Nephron progenitor cell (in vitro differentiated cells): ENCODE measurements at regions not wholly inside any gene's neighbourhood (a gene's known extent, or its start where the extent isn't known, plus 50 kb on each side); places are given as distances from the start of the nearest gene placed in this dataset.
"Not testable (repeated sequence)": the region's sequence is repeated elsewhere in the genome, so short reads cannot be mapped to it uniquely, and the experiment has no call there.

Experiments
- DNase-seq: peaks from one replicate; pipeline ENCODE4 v3.0.0; 2021
- H3K27ac Mint-ChIP-seq: 2 replicates; pipeline ENCODE4 v1.8.0; 2021; ENCODE audit warnings: mild to moderate bottlenecking, moderate library complexity, mixed read lengths
- H3K27me3 Mint-ChIP-seq: 2 replicates; pipeline ENCODE4 v1.8.0; 2021; ENCODE audit warnings: mild to moderate bottlenecking, low read depth, mixed read lengths; ENCODE audit not compliant: poor library complexity
- H3K36me3 Mint-ChIP-seq: 2 replicates; pipeline ENCODE4 v1.8.0; 2021; ENCODE audit warnings: low read depth, mixed read lengths
- H3K4me1 Mint-ChIP-seq: 2 replicates; pipeline ENCODE4 v1.8.0; 2021; ENCODE audit warnings: mixed read lengths
- H3K4me3 Mint-ChIP-seq: 2 replicates; pipeline ENCODE4 v1.8.0; 2021; ENCODE audit warnings: mild to moderate bottlenecking, moderate library complexity, mixed read lengths
- H3K9me3 Mint-ChIP-seq: 2 replicates; pipeline ENCODE4 v1.8.0; 2021; ENCODE audit warnings: mild to moderate bottlenecking, moderate library complexity, mixed read lengths
- TF ChIP-seq, protein P1 (sequence below): fragments of 200-600 bp; sonication (generic); IDR thresholded peaks from 2 replicates; pipeline ENCODE4 v1.5.0; 2021; ENCODE audit warnings: antibody characterized with exemption

DNA sequence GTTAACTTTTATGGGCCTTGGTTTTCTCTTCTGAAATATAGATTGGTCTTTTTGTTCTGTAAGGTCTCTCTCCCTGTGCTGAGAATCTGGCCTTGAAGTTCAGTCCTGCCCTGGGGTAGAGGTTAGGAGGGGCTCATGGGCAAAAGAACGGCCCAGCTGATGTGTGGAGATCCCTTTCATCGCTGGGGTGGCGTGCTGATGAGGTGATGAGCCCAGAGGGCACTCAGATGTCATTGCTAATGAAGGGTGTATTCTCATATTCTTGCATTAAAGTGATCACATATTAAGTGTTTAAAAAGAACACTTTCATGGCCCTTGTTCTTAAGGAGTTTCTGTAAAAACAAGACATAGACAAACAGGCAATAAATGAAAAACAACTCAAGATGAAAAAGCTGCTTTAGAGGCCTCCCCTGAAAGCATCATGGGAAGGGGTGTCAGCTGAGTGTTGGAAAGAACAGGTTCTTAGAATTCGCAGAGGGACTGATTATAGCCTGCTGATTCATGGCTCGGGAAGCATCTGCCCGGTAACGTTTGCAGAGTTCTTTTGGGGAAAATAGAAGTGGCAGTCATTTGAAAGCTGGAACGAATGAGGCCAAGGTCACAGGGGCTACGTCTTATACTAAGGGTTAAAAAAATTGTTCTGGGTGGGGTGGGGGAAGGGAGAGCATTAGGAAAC is 72.5 kb upstream of the GPR158 start:
- H3K9me3 Mint-ChIP-seq, result peaks cover 4% of the 10 kb centered on the region
- DNase-seq, result no peak
- peaks cover 3% of the 10 kb centered on the region for H3K27me3 Mint-ChIP-seq
- TF ChIP-seq, protein P1, sequence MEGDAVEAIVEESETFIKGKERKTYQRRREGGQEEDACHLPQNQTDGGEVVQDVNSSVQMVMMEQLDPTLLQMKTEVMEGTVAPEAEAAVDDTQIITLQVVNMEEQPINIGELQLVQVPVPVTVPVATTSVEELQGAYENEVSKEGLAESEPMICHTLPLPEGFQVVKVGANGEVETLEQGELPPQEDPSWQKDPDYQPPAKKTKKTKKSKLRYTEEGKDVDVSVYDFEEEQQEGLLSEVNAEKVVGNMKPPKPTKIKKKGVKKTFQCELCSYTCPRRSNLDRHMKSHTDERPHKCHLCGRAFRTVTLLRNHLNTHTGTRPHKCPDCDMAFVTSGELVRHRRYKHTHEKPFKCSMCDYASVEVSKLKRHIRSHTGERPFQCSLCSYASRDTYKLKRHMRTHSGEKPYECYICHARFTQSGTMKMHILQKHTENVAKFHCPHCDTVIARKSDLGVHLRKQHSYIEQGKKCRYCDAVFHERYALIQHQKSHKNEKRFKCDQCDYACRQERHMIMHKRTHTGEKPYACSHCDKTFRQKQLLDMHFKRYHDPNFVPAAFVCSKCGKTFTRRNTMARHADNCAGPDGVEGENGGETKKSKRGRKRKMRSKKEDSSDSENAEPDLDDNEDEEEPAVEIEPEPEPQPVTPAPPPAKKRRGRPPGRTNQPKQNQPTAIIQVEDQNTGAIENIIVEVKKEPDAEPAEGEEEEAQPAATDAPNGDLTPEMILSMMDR, result no peak
- peaks cover 5% of the 10 kb centered on the region for H3K4me1 Mint-ChIP-seq
- H3K27ac Mint-ChIP-seq, result peak overlapping the region; percentile 23
- no peak overlapping the region for H3K4me3 Mint-ChIP-seq
- H3K36me3 Mint-ChIP-seq, result no peaks in the 10 kb centered on the region

DNA sequence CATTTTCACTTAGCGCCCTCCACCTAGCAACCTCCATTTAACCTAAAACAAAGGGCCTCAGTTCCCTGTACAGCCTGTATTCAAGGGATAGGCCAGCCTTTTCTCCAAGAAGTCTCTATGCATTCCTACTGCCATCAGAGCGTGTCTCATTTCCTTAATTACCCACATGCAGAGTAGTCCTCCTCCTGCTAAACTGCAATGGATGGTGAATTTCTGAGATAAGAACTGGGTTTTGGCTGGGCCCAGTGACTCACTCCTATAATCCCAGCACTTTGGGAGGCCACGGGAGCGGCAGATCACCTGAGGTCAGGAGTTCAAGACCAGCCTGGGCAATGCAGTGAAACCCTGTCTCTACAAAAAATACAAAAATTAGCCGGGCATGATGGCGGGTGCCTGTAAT is 71.1 kb upstream of the GPR158 start:
- DNase-seq, result no peak
- peaks cover 4% of the 10 kb centered on the region for H3K9me3 Mint-ChIP-seq
- no peaks in the 10 kb centered on the region for H3K36me3 Mint-ChIP-seq
- peaks cover 5% of the 10 kb centered on the region for H3K4me1 Mint-ChIP-seq
- TF ChIP-seq, protein P1, result no peak
- H3K4me3 Mint-ChIP-seq, result no peak overlapping the region
- H3K27me3 Mint-ChIP-seq, result no peaks in the 10 kb centered on the region
- no peak overlapping the region for H3K27ac Mint-ChIP-seq

DNA sequence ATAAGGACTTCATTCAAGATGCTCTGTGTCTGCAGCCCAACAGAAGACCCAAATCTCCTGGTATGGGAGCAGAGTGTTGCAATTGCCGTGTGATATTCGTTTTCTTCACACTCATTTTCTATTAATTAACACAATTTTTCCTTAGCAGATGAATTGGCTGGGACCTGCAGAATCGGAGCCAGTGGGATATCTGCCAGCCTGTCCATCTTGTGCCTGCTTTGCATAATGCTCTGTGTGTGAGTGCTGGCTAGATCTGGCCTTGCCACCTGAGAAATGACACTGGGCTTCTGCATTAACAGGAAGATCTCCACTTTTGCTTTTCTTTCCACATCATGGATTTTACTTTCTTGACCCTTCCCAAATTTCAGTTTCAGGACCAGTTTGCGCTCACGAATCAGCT is 70.4 kb upstream of the GPR158 start:
- no peaks in the 10 kb centered on the region for H3K27me3 Mint-ChIP-seq
- TF ChIP-seq, protein P1, result no peak
- no peak for DNase-seq
- peaks cover 4% of the 10 kb centered on the region for H3K9me3 Mint-ChIP-seq
- no peak overlapping the region for H3K4me3 Mint-ChIP-seq
- peaks cover 5% of the 10 kb centered on the region for H3K4me1 Mint-ChIP-seq
- no peak overlapping the region for H3K27ac Mint-ChIP-seq
- no peaks in the 10 kb centered on the region for H3K36me3 Mint-ChIP-seq

DNA sequence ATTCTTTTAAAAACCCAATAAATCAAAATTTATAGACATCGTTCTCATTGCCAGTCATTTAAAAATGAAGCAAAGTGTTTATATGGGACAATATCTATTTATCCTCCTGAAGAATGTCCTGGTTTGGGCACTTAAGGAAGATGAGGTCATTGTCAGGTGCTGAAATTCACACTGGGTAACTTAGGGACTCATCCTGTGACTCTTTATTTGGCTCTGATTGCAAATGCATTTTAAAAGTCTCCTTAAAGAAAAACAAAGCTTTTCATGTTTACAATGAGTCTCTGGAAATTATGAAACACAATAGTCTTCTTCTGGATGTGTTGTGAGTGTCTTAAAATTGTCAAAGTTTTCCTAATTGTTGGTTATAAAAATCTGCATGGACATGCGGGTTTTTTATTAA is 69.5 kb upstream of the GPR158 start:
- Mint-ChIP-seq H3K27me3 (no peaks in the 10 kb centered on the region), H3K4me3 (no peak overlapping the region), H3K36me3 (no peaks in the 10 kb centered on the region), H3K9me3 (peaks cover 4% of the 10 kb centered on the region), H3K4me1 (peaks cover 5% of the 10 kb centered on the region), H3K27ac (no peak overlapping the region)
- TF ChIP-seq, protein P1, result no peak
- no peak for DNase-seq

DNA sequence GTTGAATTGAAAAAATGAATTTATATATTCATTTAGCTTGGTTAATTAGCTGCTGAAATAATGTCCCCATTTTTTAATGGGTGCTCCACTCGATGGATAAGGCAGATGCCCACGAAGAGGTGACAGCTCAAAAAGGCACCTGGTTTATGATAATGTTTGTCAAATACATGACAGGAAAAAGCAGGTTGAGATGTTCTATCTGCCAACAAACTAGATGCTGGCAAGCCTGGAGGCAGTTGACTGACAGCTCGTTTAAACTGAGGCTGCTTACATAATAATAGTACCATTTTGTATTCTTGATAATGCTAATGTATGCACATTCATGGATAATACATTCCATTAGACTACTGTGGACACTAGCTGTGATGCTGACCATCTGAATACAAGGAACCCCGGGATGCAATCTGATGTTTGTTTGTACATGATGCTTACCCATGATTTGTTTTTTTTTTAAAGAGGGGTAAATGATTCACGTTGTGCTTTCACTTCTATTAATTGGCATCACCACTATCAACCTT is 69.0 kb upstream of the GPR158 start:
- H3K9me3 Mint-ChIP-seq, result peaks cover 4% of the 10 kb centered on the region
- no peak overlapping the region for H3K4me3 Mint-ChIP-seq
- peaks cover 5% of the 10 kb centered on the region for H3K4me1 Mint-ChIP-seq
- TF ChIP-seq, protein P1, result no peak
- no peaks in the 10 kb centered on the region for H3K27me3 Mint-ChIP-seq
- no peak for DNase-seq
- H3K36me3 Mint-ChIP-seq, result no peaks in the 10 kb centered on the region
- no peak overlapping the region for H3K27ac Mint-ChIP-seq

DNA sequence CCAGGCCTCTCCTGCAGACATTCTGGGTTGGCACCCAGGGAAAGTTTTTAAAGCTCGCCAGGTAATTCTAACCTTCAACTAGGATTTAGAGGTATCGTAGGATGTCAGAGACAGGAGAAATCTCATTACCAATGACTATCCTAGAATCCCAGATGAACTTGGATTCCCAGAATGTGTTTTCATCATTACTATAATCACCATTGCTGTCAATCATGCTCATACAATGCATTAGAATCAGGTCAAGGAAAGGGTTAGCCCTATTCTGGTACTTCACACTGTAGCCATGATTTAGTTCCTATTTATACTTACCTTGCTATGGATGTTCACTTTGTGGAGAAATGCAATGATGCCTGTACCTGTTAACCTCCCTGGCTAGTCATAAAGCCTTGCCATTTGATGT is 67.0 kb upstream of the GPR158 start:
- Mint-ChIP-seq H3K9me3 (peaks cover 4% of the 10 kb centered on the region), H3K27me3 (no peaks in the 10 kb centered on the region), H3K4me1 (no peaks in the 10 kb centered on the region), H3K27ac (no peak overlapping the region), H3K4me3 (no peak overlapping the region), H3K36me3 (no peaks in the 10 kb centered on the region)
- DNase-seq, result no peak
- TF ChIP-seq, protein P1, result no peak

DNA sequence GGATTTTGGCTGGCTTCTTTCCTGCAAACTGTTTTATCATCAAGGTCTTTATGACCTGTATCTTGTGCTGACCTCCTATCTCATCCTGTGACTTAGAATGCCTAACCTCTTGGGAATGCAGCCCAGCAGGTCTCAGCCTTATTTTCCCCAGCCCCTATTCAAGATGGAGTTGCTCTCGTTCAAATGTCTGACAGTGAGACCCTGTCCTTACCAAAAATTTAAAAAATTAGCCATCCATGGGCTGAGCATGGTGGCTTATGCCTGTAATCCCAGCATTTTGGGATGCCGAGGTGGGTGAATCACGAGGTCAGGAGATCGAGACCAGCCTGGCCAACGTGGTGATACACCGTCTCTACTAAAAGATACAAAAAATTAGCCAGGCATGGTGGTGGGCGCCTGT is 64.9 kb upstream of the GPR158 start:
- not testable (repeated sequence) for DNase-seq, H3K9me3 Mint-ChIP-seq, H3K36me3 Mint-ChIP-seq, H3K27ac Mint-ChIP-seq, H3K4me3 Mint-ChIP-seq, H3K27me3 Mint-ChIP-seq, H3K4me1 Mint-ChIP-seq
